SH-SY5Y (cell line): ENCODE measurements at regions not wholly inside any gene's neighbourhood (a gene's known extent, or its start where the extent isn't known, plus 50 kb on each side); places are given as distances from the start of the nearest gene placed in this dataset.

Source experiments
- GATA2 ChIP-seq: IDR thresholded peaks from 2 replicates; pipeline ENCODE4 v1.6.1; 2011; ENCODE audit warnings: mild to moderate bottlenecking, low read depth, low read length
- GATA3 ChIP-seq: IDR thresholded peaks from 2 replicates; pipeline ENCODE4 v1.6.1; 2011; ENCODE audit warnings: low read depth, mild to moderate bottlenecking, low read length, moderate library complexity

DNA sequence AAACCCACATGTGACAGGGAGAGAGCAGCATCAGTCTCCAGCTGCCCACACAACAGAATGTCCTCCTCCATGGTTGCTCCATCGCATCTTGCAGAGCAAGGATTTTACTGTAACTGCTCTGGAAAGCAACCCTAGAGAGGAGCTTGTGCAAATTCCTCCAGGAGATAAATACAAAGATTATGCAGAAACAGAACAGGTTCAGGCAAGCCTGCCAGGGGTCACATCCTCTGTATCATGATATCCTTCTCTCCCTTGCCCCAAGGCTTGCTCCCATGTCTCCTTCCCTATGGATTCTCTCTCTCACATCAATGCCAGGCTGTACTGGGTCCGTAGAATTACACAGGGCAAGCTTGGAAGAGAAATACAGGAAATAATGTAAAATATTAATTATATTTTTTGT, 226.0 kb downstream of the MPDZ start:
- TF ChIP-seq GATA2 (no peak), GATA3 (no peak)
